Smooth muscle cell (in vitro differentiated cells): ENCODE measurements at regions not wholly inside any gene's neighbourhood (a gene's known extent, or its start where the extent isn't known, plus 50 kb on each side); places are given as distances from the start of the nearest gene placed in this dataset.
"Not testable (repeated sequence)": the region's sequence is repeated elsewhere in the genome, so short reads cannot be mapped to it uniquely, and the experiment has no call there.

Experiments used
- DNase-seq: peaks from one replicate; lab custom pipeline; 2025; ENCODE audit not compliant: unreplicated experiment; lab: John Stamatoyannopoulos, UW
- H2AFZ ChIP-seq: fragments of 200-600 bp; sonication (generic); 2 replicates; pipeline ENCODE4 v1.6.0; 2016; ENCODE audit warnings: antibody characterized with exemption, low read depth, mild to moderate bottlenecking
- H3F3A ChIP-seq: fragments of 200-600 bp; sonication (generic); 2 replicates; pipeline ENCODE4 v1.6.0; 2017; ENCODE audit warnings: antibody characterized with exemption, low read depth
- H3K27ac ChIP-seq: fragments of 200-600 bp; sonication (generic); 2 replicates; pipeline ENCODE4 v1.5.1; 2016; ENCODE audit warnings: low read depth, mild to moderate bottlenecking
- H3K27me3 ChIP-seq: fragments of 200-600 bp; sonication (generic); 2 replicates; pipeline ENCODE4 v1.6.1; 2016; ENCODE audit warnings: low read depth, mild to moderate bottlenecking
- H3K36me3 ChIP-seq: fragments of 200-600 bp; sonication (generic); 2 replicates; pipeline ENCODE4 v1.5.1; 2016; ENCODE audit warnings: low read depth
- H3K4me1 ChIP-seq: fragments of 200-600 bp; sonication (generic); 2 replicates; pipeline ENCODE4 v1.5.1; 2016; ENCODE audit warnings: low read depth
- H3K4me2 ChIP-seq: fragments of 200-600 bp; sonication (generic); 2 replicates; pipeline ENCODE4 v1.6.0; 2016; ENCODE audit warnings: mild to moderate bottlenecking
- H3K4me3 ChIP-seq: fragments of 200-600 bp; sonication (generic); 2 replicates; pipeline ENCODE4 v1.5.1; 2016; ENCODE audit warnings: mild to moderate bottlenecking
- H3K79me2 ChIP-seq: fragments of 200-600 bp; sonication (generic); 2 replicates; pipeline ENCODE4 v1.6.0; 2016; ENCODE audit warnings: low read depth, mild to moderate bottlenecking
- H3K9ac ChIP-seq: fragments of 200-600 bp; sonication (generic); 2 replicates; pipeline ENCODE4 v1.6.0; 2016; ENCODE audit warnings: low read depth
- H3K9me3 ChIP-seq: fragments of 200-600 bp; sonication (generic); replicated peaks from 2 replicates; pipeline ENCODE4 v1.5.1; 2016; ENCODE audit warnings: low read depth
- H4K20me1 ChIP-seq: fragments of 200-600 bp; sonication (generic); 2 replicates; pipeline ENCODE4 v1.6.0; 2016; ENCODE audit warnings: low read depth
- CTCF ChIP-seq: fragments of 200-600 bp; sonication (generic); IDR thresholded peaks from 2 replicates; pipeline ENCODE4 v1.5.1; 2017; ENCODE audit warnings: borderline replicate concordance, mild to moderate bottlenecking, antibody characterized with exemption; ENCODE audit not compliant: insufficient read depth, poor library complexity, severe bottlenecking
- WGBS: methylation state at CpG from one replicate; pipeline ENCODE4 v1.1.7; 2016; ENCODE audit warnings: low lambda C conversion rate; 5-methylcytosine and 5-hydroxymethylcytosine counted together

DNA sequence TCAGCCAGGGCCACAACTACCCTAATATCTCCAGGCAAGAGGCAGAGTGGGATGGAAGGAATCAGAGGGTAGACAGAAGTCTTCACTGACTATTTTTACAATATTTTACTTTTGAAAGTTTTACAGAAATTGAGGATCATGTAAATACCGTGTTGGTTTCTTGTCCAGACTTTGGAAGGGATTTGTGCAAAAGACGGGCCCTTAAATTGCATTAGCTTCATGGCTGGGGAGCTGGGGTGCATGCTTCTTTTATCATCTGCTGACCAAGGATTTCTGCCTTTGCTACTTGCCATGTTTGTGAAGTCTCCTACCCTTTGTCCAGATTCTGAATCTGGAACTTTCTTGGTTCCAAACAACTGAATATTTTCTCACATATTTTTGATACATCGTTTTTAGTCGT lies 107.7 kb upstream of the GRIN3A start:
- TF ChIP-seq CTCF, result no peak
- Histone ChIP-seq H4K20me1 (no peaks in the 10 kb centered on the region), H3K9ac (no peak overlapping the region), H3K79me2 (no peaks in the 10 kb centered on the region), H3K4me3 (no peak overlapping the region), H3K4me1 (no peaks in the 10 kb centered on the region), H3K27ac (no peak overlapping the region), H3K4me2 (no peak overlapping the region), H3K36me3 (no peaks in the 10 kb centered on the region), H2AFZ (no peak overlapping the region), H3K27me3 (peaks cover 75% of the 10 kb centered on the region), H3F3A (peaks cover 6% of the 10 kb centered on the region), H3K9me3 (no peaks in the 10 kb centered on the region)
- WGBS, result 73% methylated on average over 4 of the region's 4 CpGs
- DNase-seq, result no peak

DNA sequence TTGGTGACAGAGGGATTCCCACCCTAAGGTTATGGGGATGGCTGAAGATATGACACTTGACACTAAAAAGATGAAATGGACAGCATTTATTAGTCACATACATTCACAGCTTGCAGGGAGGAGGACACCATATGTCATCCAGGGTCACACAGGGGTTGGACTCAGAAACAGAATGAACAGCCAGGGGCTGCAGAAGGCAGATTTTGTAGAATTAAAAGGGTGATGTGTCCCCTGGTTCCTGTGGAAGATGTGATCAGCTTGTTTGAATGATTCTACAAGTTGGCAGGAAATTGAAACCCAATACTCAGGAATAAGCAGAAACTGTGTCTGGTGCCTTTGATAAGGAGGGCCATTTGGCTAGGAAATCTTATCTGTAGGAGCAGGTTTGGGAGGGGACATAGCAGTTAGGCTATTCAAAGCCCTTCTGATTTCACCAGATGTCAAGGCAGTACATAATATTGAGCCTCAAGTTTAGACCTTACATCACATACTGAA lies 102.3 kb upstream of the GRIN3A start:
- TF ChIP-seq CTCF, result no peak
- DNase-seq, result no peak
- Histone ChIP-seq H3K27ac (no peak overlapping the region), H3K4me3 (no peak overlapping the region), H3F3A (no peaks in the 10 kb centered on the region), H4K20me1 (no peaks in the 10 kb centered on the region), H3K9ac (no peak overlapping the region), H3K79me2 (no peaks in the 10 kb centered on the region), H3K4me1 (no peaks in the 10 kb centered on the region), H3K9me3 (no peaks in the 10 kb centered on the region), H3K27me3 (peaks cover 84% of the 10 kb centered on the region), H3K4me2 (no peak overlapping the region), H2AFZ (no peak overlapping the region), H3K36me3 (no peaks in the 10 kb centered on the region)

DNA sequence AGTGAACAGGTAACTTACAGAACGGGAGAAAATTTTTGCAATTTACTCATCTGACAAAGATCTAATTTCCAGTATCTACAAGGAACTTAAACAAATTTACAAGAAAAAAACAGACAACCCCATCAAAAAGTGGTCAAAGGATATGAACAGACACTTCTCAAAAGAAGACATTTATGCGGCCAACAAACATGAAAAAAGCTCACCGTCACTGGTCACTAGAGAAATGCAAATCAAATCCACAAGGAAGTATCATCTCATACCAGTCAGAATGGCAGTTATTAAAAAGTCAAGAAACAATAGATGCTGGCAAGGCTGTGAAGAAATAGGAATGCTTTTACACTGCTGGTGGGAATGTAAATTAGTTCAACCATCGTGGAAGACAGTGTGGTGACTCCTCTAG lies 100.5 kb upstream of the GRIN3A start:
- not testable (repeated sequence) for H3K4me1 ChIP-seq, H4K20me1 ChIP-seq, H3K9me3 ChIP-seq, DNase-seq, H3K27ac ChIP-seq, H3K4me3 ChIP-seq, H3K4me2 ChIP-seq, H3K9ac ChIP-seq, H2AFZ ChIP-seq, H3K36me3 ChIP-seq, H3F3A ChIP-seq, H3K79me2 ChIP-seq
- H3K27me3 ChIP-seq, result peaks cover 82% of the 10 kb centered on the region
- 85% methylated on average over 4 of the region's 4 CpGs for WGBS

DNA sequence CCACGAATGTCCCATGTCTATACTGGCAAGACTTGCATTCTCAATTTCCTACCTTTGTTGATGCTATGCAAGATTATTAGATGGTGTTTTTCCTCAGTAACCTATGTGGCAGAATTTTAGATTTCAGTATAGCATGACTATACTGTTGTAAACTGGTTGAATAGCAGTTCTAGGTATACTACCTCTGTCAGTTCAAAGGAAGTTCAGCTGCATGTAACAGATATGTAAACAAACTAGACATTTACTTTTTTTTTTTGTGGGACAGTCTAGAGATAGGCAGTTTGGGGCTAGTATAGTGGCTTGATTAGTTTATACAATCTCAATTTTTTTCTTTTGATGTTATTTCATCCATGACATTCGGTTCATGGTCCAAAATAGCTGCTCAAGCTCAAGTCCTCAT lies 97.6 kb upstream of the GRIN3A start:
- Histone ChIP-seq H3K9me3 (no peaks in the 10 kb centered on the region), H3K4me1 (no peaks in the 10 kb centered on the region), H3K9ac (no peak overlapping the region), H3K79me2 (no peaks in the 10 kb centered on the region), H3K27me3 (peaks cover 70% of the 10 kb centered on the region), H3K36me3 (no peaks in the 10 kb centered on the region), H2AFZ (no peak overlapping the region), H4K20me1 (no peaks in the 10 kb centered on the region), H3F3A (no peaks in the 10 kb centered on the region), H3K4me3 (no peak overlapping the region), H3K27ac (no peak overlapping the region), H3K4me2 (no peak overlapping the region)
- DNase-seq, result no peak
- WGBS, result 35% methylated on average over 2 of the region's 2 CpGs
- no peak for TF ChIP-seq CTCF
